SU-DHL-6 (cell line): ENCODE measurements at regions not wholly inside any gene's neighbourhood (a gene's known extent, or its start where the extent isn't known, plus 50 kb on each side); places are given as distances from the start of the nearest gene placed in this dataset.

Experiments used
- H2AFZ ChIP-seq: fragments of 200-600 bp; sonication (generic); 2 replicates; pipeline ENCODE4 v1.6.1; 2014; ENCODE audit warnings: low read depth, mild to moderate bottlenecking, moderate library complexity, mixed read lengths, antibody characterized with exemption, low read length; ENCODE audit not compliant: severe bottlenecking
- H3F3A ChIP-seq: fragments of 200-600 bp; shearing (Covaris generic); 2 replicates; pipeline ENCODE4 v1.6.0; 2016; ENCODE audit warnings: antibody characterized with exemption, mild to moderate bottlenecking; ENCODE audit not compliant: insufficient read depth
- H3K27ac ChIP-seq: fragments of 200-600 bp; sonication (generic); 2 replicates; pipeline ENCODE4 v1.5.1; 2016; ENCODE audit warnings: low read depth, mild to moderate bottlenecking, low read length, moderate library complexity, mixed read lengths
- H3K27me3 ChIP-seq: fragments of 200-600 bp; sonication (generic), shearing (Covaris generic); 2 replicates; pipeline ENCODE4 v1.6.0; 2014; ENCODE audit warnings: mild to moderate bottlenecking, low read length
- H3K36me3 ChIP-seq: fragments of 200-600 bp; sonication (generic); 2 replicates; pipeline ENCODE4 v1.6.1; 2014; ENCODE audit warnings: mild to moderate bottlenecking, low read length, mixed read lengths
- H3K4me2 ChIP-seq: fragments of 300-600, 200-600 bp; shearing (Covaris generic), sonication (generic); 2 replicates; pipeline ENCODE4 v1.6.0; 2014; ENCODE audit warnings: low read length, low read depth, mild to moderate bottlenecking; ENCODE audit not compliant: poor library complexity, severe bottlenecking
- H3K4me3 ChIP-seq: fragments of 200-600 bp; sonication (generic); 2 replicates; pipeline ENCODE4 v1.5.1; 2014; ENCODE audit warnings: antibody characterized with exemption, low read length, mild to moderate bottlenecking, mixed read lengths; ENCODE audit not compliant: insufficient read depth, poor library complexity, severe bottlenecking
- H3K79me2 ChIP-seq: fragments of 200-600 bp; sonication (generic); 2 replicates; pipeline ENCODE4 v1.6.1; 2014; ENCODE audit warnings: mild to moderate bottlenecking, low read length, moderate library complexity; ENCODE audit not compliant: insufficient read depth
- H3K9ac ChIP-seq: fragments of 200-600 bp; sonication (generic); 2 replicates; pipeline ENCODE4 v1.7.0; 2014; ENCODE audit warnings: mild to moderate bottlenecking, low read length
- H3K9me2 ChIP-seq: fragments of 200-600 bp; sonication (generic); replicated peaks from 2 replicates; pipeline ENCODE4 v1.6.1; 2014; ENCODE audit warnings: low read length; ENCODE audit not compliant: insufficient read depth
- H3K9me3 ChIP-seq: fragments of 200-600 bp; sonication (generic); 2 replicates; pipeline ENCODE4 v1.6.1; 2014; ENCODE audit warnings: low read length, mixed read lengths; ENCODE audit not compliant: insufficient read depth
- H4K20me1 ChIP-seq: fragments of 200-600 bp; sonication (generic); 2 replicates; pipeline ENCODE4 v1.6.1; 2014; ENCODE audit warnings: low read depth, mild to moderate bottlenecking, antibody characterized with exemption, low read length, moderate library complexity, mixed read lengths
- CTCF ChIP-seq: fragments of 200-600 bp; sonication (generic); IDR thresholded peaks from one replicate; pipeline ENCODE4 v1.5.1; 2017; ENCODE audit warnings: antibody characterized with exemption, mild to moderate bottlenecking, low read length, moderate library complexity; ENCODE audit not compliant: insufficient read depth, poor library complexity, severe bottlenecking
- EZH2phosphoT487 ChIP-seq: fragments of 200-600 bp; sonication (generic), shearing (Covaris generic); conservative IDR thresholded peaks from 2 replicates; pipeline ENCODE4 v1.6.1; 2018; ENCODE audit warnings: mild to moderate bottlenecking, antibody characterized with exemption, low read length, moderate library complexity, mixed read lengths

- Histone ChIP-seq H3K27me3 (no peaks in the 10 kb centered on the region), H4K20me1 (no peaks in the 10 kb centered on the region), H3K27ac (no peak overlapping the region), H2AFZ (no peak overlapping the region), H3K9me3 (no peaks in the 10 kb centered on the region), H3K4me2 (no peak overlapping the region), H3F3A (no peaks in the 10 kb centered on the region), H3K9me2 (no peaks in the 10 kb centered on the region), H3K36me3 (no peaks in the 10 kb centered on the region), H3K79me2 (no peaks in the 10 kb centered on the region), H3K4me3 (no peak overlapping the region), H3K9ac (no peak overlapping the region)
- TF ChIP-seq EZH2phosphoT487 (no peak), CTCF (no peak)
These were observed 129.6 kb upstream of the IGF1 start for GRCh38 chr12:102609996-102610395.

- H3K9me3 ChIP-seq, result no peaks in the 10 kb centered on the region
- H3K36me3 ChIP-seq, result no peaks in the 10 kb centered on the region
- H3K4me2 ChIP-seq, result no peak overlapping the region
- TF ChIP-seq EZH2phosphoT487 (no peak), CTCF (no peak)
- H3K27me3 ChIP-seq, result no peaks in the 10 kb centered on the region
- H3K79me2 ChIP-seq, result no peaks in the 10 kb centered on the region
- no peak overlapping the region for H3K27ac ChIP-seq
- H3K9ac ChIP-seq, result no peak overlapping the region
- no peaks in the 10 kb centered on the region; the same call in 1 of the 2 replicates for H3K9me2 ChIP-seq
- H2AFZ ChIP-seq, result no peak overlapping the region
- no peaks in the 10 kb centered on the region for H3F3A ChIP-seq
- no peak overlapping the region for H3K4me3 ChIP-seq
- H4K20me1 ChIP-seq, result no peaks in the 10 kb centered on the region
These were observed 122.7 kb upstream of the IGF1 start for GRCh38 chr12:102603021-102603420.

GRCh38 chr12:102602521-102602920, 122.2 kb upstream of the IGF1 start:
- no peak overlapping the region for H3K27ac ChIP-seq
- no peaks in the 10 kb centered on the region; the same call in 1 of the 2 replicates for H3K9me2 ChIP-seq
- H3K27me3 ChIP-seq, result no peaks in the 10 kb centered on the region
- H3K79me2 ChIP-seq, result no peaks in the 10 kb centered on the region
- H3K9ac ChIP-seq, result no peak overlapping the region
- H3F3A ChIP-seq, result no peaks in the 10 kb centered on the region
- H3K4me3 ChIP-seq, result no peak overlapping the region
- no peaks in the 10 kb centered on the region for H3K36me3 ChIP-seq
- no peak for TF ChIP-seq CTCF
- no peak for TF ChIP-seq EZH2phosphoT487
- no peak overlapping the region for H2AFZ ChIP-seq
- no peak overlapping the region for H3K4me2 ChIP-seq
- H4K20me1 ChIP-seq, result no peaks in the 10 kb centered on the region
- no peaks in the 10 kb centered on the region for H3K9me3 ChIP-seq
